Stimulated activated CD4-positive, alpha-beta T cell treated with anti-CD3 and anti-CD28 coated beads, TNF-alpha, amount 100 ng/mL, for 4 hours (primary cell): ENCODE measurements at regions not wholly inside any gene's neighbourhood (a gene's known extent, or its start where the extent isn't known, plus 50 kb on each side); places are given as distances from the start of the nearest gene placed in this dataset.

Source experiments
- DNase-seq, 3 experiments: peaks; one replicate each; pipeline ENCODE4 v3.0.0-alpha.2; 2020; ENCODE audit warnings: low read depth in 3 of 3

DNA sequence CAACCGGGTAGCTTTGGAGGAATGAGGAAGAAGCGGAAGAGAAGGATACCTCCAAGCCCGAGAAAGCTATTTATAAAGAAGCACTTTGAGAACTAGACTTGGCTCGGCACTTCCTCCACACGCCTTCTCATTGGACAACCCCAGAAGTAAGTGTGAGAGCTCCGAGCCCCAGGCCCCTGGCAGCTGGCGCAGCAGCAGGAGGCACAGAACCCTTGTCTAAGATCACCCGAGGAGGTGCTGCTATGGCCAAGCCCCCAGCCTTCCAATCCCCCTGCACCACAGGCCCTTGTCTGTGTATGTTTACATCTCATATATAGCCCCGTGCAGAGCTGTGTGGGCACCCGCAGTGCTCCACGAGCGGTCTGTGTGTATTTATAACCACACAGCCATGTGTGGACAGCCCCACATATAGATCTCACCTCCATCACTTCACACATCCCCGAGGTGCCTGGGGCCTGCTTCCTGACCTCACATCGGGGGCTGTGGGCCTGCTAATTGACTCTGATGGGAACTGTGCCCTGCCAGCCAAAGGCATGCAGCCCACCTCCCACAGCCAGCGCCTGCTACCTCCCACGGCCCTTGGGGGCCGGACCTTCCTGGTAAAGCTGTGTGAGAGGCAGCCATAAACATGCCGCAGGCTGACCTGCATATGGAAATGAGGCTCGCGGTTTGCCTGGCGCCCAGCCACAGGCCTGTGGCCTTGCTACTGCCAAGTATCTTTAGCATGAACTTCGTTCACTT lies 96.1 kb downstream of the C17orf67 start:
- DNase-seq, result no peak

DNA sequence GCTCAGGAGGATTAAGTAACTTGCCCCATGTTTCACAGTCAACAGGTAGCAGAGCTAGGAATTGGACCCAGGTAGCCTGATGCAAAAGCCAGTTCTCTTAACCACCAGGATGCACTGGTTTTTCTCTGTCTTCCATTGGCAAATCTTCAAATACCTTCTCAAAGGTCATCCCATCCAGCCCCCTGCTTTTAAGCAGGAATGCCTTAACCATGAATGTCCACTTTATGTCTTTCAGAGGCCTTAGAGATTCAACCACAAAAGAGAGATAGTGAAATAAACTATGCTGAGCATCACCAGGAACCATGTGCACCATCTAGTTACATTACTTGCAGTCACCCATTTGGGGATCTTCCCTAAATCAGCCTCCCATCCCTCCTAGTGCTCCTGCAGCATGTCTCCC lies 94.3 kb downstream of the C17orf67 start:
- DNase-seq, result no peak

DNA sequence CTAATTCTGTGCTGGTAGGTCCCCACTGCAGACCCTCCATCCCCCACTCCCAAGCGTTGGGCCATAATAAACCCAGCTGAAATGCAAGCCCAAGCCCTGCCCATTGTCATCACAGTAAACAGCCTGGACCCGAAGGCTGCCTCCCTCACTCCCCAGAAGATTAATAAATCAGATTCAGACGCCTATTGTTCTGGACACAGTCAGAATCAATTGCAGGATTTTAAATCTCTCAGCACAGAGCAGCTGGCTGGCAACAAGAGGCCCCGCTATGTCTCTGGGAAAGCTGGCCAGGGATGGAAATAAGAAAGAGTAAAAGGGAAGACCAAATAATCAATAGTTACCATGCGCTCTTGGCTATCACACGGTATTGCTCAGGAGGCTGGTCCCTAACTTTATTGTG lies 93.9 kb downstream of the C17orf67 start:
- no peak for DNase-seq

- DNase-seq, result no peak
These were observed 93.2 kb downstream of the C17orf67 start for GRCh38 chr17:56740481-56740880.
